Sigmoid colon (tissue), 3 donors: ENCODE measurements at regions not wholly inside any gene's neighbourhood (a gene's known extent, or its start where the extent isn't known, plus 50 kb on each side); places are given as distances from the start of the nearest gene placed in this dataset.

ENCODE experiments used
- POLR2A ChIP-seq, 2 donors: fragments of 450-650 bp; IDR thresholded peaks; one replicate each; pipeline ENCODE4 v1.6.1; 2016; ENCODE audit warnings: antibody characterized with exemption in 2 of 2, mild to moderate bottlenecking in 2 of 2, moderate library complexity in 2 of 2
- TF ChIP-seq, protein P1 (sequence below), 4 experiments: fragments of 450-650 bp in 3 of 4; fragments of 200-600 bp in 1 of 4; IDR thresholded peaks; one replicate each; pipeline ENCODE4 v1.5.1; 2016 to 2019; ENCODE audit warnings: antibody characterized with exemption in 4 of 4, mild to moderate bottlenecking in 3 of 4, moderate library complexity in 2 of 4

DNA sequence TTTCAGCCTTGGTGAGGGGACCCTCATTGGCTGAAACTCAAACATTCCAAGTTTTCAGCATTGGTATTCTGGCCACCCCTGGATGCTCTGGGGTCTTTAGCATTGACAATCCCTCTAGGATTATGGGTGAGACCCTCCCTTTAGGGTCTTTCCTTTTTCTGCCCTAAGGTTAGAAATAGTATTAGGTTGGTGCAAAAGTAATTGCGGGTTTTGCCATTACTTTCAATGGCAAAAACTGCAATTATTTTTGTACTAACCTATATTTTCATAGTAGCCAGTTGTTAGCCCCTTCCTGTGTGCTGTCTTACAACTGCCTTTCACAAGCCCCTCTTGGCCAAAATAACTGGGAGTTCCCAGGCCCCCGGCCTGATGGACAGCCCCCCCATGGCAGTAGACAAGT, 648.4 kb downstream of the PTPRU start:
- TF ChIP-seq, protein P1, sequence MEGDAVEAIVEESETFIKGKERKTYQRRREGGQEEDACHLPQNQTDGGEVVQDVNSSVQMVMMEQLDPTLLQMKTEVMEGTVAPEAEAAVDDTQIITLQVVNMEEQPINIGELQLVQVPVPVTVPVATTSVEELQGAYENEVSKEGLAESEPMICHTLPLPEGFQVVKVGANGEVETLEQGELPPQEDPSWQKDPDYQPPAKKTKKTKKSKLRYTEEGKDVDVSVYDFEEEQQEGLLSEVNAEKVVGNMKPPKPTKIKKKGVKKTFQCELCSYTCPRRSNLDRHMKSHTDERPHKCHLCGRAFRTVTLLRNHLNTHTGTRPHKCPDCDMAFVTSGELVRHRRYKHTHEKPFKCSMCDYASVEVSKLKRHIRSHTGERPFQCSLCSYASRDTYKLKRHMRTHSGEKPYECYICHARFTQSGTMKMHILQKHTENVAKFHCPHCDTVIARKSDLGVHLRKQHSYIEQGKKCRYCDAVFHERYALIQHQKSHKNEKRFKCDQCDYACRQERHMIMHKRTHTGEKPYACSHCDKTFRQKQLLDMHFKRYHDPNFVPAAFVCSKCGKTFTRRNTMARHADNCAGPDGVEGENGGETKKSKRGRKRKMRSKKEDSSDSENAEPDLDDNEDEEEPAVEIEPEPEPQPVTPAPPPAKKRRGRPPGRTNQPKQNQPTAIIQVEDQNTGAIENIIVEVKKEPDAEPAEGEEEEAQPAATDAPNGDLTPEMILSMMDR (IDR thresholded peaks at IDR 0.05): no peak
- TF ChIP-seq POLR2A (IDR thresholded peaks at IDR 0.05): no peak
